ENCODE measurements at regions not wholly inside any gene's neighbourhood (a gene's known extent, or its start where the extent isn't known, plus 50 kb on each side); places are given as distances from the start of the nearest gene placed in this dataset.

DNA sequence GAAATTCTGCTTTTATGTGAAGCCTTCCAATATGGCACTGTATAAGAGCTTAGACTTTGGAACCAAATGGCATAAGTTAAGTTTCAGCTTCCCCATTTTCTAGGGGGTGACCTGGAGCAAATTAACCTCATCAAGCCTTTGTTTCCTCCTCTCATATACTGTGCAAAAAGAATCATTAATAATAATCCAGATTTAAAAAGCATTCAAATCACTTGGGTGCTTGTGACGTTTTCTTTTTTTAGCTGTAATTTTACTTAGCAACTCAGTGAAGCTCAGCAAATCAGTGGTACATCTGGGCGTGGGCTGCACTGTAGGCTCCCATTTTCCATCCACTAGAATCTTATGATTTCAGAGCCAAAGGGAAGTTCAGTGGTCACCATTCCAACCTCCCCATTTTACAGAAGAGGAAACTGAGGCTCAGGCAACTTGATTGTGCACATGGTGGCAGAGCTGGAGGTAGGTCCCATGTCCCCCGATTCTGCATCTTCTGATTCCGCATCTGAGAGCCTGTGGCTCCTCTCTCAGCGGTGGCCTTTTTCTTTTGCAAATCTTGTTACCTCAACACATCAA is 131.2 kb downstream of the SNAPC1 start:
- no peak for DNase-seq (ENCODE audit: low read depth in 2 of 2)

DNA sequence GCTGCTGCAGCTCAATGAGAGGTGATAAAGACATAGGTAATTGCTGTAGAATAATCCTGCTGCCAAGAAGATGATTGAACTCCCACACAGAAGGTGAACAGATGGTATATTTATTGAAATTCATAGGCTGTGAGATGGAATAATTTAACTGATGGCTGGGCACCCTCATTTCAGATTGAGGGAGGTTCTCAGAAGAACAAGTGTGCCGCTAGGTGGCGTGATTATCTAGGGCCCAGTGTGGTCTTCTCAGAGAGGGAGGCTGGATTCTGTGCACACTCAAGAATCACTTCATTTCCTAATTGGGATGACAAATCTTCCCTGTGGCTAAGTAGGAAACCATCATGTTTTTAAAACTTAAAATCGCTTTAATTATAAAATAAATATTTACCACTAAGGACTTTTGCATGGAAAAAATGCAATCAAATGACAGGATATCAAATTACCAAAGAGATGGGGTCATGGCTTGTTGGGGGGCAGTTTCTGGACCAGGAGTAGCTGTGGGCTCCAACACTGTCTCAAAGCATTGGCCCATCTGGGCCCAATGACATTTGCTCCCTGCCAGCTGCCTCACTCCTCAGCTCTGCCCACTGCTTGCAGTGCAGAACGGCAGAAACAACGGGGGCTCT is 132.3 kb downstream of the SNAPC1 start:
- peak; percentile 16 to 24 for DNase-seq (ENCODE audit: low read depth in 2 of 2)

DNA sequence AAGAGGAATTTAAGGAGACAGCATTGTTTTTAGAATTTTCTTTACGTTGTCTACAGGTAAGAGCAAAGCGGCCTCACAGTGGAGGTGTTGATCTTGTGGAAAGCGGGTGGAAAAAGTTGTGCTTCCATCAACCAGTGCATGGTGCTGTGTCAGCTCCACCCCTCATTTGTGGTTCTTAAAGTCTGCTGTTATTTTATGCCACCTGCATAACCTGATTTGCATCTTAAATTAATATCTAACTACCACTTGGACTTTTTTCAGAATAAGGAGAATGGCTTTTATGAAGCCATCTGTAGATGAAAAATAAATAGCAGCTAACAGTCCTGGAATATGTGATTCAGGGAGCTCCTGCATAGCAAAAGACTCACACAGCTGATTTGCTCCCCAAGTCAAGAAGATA is 135.1 kb downstream of the SNAPC1 start:
- no peak for DNase-seq (ENCODE audit: low read depth in 2 of 2)

DNA sequence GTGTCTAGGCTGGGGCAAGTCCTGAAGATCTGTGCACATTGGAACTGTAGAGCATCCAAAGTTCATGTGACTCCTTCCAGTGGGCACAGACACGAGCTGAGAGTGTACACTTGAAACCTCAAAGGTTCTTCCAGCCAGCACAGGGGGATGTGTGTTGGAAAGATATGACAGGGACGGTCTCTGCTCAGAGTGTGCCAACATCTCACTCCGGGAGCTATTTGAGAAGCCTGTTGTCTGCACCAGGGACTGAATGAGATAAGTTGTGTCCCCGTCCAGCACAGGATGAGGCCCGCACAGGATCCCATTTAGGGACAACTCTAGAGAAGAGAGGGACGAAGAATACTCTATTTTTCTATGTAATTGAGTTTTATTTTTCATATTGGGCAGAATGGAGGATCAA is 136.3 kb downstream of the SNAPC1 start:
- no peak for DNase-seq (ENCODE audit: low read depth in 2 of 2)

DNA sequence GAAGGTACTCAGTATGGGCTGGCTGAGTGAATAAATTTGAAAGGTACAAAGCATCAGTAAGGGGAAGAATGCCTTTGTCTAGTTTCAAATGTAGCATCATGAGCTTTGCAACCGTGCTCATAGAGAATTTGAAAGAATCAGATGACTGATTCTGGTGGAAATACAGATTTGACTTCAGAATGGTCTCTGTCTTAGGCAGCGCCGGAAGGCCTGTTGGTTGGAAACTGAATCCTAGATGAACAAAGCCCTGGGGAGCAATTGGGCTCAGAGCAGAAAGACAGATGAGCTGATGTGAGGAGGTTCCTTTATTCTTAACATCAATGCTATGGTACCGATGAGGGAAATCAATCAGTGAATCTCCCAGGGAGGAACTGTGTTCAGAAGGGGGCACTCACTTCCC is 137.3 kb downstream of the SNAPC1 start:
- no peak for DNase-seq (ENCODE audit: low read depth in 2 of 2)

DNA sequence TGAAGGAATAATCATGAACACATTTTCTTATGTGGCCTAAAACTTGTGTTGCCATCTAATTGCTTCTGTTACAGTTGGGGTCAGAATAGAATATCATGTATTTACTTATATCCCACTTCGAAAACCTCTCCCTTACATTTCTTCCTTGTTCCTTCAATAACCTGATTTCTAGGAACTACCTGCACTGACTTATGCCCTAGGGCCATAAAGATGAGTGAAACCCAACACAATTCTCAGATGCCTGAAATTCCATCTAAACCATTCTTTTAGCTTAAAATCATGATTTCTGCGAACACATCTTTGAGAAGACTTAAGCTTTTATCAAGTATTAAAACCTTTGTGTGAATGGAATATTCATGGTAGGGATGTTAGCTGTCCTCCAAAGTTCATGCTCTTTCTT is 142.7 kb downstream of the SNAPC1 start:
- no peak for DNase-seq (ENCODE audit: low read depth in 2 of 2)

DNA sequence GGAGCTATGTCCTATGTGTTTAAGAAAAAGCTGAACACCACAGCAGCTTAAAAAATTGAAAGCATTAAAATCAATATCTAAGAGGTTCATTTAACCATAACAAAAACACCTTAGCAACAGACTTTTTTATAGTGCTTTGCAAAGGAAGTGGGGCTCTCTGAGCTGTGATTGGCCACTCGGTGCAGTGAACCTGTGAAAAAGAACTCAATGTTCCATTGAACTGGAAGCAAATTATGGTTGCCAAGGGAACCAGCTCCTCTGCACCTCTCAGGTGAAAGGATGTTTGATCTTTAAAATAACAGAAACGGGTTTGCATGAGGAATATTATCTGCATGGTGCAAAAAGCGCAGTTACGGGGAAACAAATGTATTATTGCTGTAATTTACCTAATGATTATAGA is 149.4 kb downstream of the SNAPC1 start:
- DNase-seq (ENCODE audit: low read depth in 2 of 2), result no peak

DNA sequence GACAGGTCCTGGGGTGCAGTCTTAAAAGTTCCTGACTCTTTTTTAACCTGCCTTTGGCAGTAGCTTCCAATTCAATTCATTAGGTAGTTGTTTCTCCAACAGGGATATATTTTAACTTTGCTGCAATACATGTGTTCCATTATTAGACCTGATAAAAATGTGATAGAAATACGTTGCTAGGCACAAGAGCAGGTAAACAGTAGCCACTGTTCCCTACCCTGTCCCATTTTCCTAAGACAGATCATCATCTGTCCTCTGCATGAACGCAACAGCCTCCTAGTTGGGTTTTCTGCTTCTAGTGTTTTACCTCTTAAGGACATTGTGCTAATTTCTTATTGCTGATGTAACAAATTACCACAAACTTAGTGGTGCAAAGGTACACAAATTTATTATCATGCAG is 156.8 kb downstream of the SNAPC1 start:
- DNase-seq (ENCODE audit: low read depth in 2 of 2), result no peak

DNA sequence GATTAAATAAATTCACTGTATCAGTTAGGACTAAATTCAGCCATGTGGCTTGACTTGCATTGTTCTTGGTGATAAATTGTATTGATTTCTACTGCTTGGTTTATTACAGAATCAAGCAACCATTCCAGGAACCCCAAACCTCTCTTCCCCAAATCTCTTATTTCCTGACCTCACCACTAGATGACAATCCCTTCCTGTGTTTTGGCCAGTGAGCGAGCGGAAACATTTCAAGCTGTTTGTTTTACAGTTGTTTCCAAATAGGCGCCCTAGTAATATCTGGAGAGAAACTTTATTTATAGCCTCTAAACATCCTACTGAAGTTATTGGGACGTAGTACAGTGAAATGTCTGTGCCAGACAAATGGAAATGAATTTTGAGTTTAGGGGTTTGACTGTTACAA is 161.1 kb downstream of the SNAPC1 start:
- no peak for DNase-seq (ENCODE audit: low read depth in 2 of 2)

DNA sequence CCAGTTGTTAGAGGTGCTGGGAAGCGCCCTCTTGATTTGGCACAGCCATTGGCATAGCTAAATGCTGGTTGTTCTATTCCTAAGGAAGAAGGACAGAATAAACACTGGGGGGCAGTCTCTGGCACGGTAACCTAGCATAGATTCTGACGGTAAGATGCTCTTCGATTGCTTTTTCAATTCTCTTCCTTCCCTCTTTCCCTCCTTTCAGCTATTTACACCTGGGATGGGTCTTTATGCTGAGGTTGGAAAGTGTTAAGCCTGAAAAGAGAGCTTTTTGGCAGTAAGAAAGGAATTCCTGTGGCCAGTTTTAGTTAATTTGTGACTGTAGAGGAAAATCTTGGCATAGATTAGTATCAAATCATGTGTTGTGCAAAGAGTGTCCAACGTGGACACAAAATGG is 162.8 kb downstream of the SNAPC1 start:
- DNase-seq (ENCODE audit: low read depth in 2 of 2), result no peak

DNA sequence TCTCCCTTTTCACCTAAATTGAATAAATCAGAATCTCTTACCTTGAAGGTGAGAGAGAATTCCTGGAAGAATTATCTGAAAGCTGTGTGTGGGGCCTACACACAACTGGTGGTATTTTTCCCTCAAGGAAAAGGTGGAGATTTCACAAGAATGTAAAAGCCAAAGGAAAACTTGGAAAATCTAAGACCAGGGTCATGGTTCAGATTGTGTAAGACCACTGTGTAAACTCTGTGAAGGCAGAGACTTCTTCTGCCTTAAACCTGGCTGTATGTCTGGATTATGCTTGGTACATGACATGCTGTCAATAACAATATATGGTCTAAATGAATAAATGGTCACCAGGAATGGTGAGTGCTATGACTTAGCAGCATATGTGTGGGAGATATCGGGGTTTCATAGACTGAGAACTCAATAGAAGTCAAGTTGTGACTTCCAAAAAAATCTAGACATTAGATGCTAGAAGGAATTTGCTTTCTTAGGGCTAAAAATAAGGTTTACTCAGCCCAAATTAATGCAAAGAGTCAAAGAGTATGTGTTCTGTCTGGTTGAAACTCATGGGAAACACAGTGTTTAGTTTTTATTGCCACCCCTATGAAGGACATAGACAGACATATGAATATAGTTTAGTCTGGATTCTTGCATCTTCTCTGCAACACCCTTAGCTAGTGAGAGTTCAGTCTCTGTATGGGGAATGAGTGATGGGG is 163.7 kb downstream of the SNAPC1 start:
- no peak for DNase-seq (ENCODE audit: low read depth in 2 of 2)

DNA sequence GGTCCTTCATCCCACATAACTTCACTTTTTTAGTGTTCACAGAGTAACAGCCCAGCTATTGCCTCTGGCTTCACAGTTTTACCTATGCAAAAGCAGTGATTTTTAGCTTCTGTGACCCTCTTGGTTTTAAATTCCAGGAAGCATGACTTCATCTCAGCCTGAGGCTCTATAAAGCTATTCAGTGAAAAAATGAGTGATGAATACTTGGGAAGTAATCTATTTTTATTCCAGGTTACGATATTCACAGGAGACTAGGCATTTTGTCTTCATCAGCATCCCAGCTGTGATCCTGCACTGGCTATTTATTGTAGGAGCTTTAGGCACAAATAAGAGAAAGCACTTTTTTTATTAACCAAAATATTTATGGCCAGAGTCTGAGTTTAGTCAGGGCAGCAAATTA is 164.8 kb downstream of the SNAPC1 start:
- DNase-seq (ENCODE audit: low read depth in 2 of 2), result no peak

DNA sequence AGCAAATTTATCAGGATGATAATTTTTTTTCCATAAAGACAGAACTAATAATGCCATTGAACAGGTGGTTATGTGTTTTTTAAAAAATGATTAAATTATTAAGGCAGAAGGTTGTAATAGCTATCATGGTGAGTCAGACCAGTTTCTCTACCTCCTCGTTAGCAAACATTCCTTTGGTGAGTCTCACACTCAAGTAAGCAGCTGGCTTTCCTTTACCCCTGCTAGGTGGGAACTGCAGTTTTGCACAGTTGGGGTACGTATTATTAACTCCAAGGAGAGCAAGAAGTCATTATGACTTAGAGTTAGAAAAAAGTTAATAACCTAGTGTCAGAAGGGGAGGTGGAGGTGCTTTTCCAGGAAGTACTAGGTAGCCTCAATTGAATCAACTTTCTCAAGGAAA is 165.3 kb downstream of the SNAPC1 start:
- no peak for DNase-seq (ENCODE audit: low read depth in 2 of 2)

DNA sequence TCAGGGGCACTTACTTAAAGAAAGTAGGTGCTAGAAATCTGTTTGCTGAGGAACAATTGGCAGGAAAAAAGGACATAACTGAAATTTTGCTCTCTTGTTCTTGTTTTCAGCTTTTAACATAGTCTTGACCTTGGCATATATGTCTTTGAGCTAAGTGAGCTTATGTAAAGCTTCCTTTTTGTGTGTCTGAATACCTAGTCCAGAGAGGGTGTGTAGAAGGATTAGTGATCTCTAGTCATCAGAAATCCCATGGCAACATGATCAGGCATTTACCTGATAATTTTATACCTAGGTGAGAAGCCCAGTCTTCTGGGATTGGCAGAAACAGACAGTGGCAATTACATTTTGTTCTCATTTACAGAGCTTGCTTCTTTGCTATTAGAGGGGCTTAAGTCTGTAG is 166.1 kb downstream of the SNAPC1 start:
- DNase-seq (ENCODE audit: low read depth in 2 of 2), result no peak

DNA sequence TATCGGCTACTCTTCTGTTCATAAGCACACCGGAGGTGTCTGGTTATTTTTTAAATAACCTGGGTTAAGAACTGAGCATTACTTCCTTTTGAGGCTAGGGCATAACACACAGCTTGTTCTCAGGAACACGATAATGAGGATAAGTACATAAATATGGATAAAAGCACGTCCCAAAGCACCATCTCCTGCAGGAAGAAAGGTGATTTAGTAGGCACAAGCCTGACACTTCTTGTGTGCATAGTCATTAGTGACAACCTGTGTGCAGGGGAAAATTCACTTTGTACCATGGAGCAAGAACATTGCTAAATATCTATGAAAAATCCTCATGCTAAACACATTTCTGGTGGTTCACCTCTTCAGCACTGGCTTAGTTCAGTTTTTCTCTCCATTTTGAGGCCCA is 166.5 kb downstream of the SNAPC1 start:
- DNase-seq (ENCODE audit: low read depth in 2 of 2), result no peak

DNA sequence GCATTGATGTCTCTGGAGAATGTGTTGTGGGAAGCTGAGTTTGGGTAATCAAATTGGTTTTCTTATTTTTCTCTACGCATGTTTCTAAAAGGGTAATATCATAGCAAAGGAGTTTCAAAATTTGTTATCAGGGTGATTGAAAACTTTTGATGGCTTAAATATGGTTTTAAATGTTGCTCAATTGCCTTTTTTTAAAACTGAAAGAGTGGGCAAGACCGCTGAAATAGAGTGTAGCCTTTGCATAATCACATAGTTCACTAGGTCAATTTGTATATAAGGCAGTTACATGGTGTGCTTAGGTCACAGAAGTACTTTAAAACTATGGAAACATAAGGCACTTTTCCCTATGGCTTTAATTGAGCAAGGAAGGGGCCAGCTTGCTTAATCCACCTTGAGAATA is 167.4 kb downstream of the SNAPC1 start:
- DNase-seq (ENCODE audit: low read depth in 2 of 2), result no peak

DNA sequence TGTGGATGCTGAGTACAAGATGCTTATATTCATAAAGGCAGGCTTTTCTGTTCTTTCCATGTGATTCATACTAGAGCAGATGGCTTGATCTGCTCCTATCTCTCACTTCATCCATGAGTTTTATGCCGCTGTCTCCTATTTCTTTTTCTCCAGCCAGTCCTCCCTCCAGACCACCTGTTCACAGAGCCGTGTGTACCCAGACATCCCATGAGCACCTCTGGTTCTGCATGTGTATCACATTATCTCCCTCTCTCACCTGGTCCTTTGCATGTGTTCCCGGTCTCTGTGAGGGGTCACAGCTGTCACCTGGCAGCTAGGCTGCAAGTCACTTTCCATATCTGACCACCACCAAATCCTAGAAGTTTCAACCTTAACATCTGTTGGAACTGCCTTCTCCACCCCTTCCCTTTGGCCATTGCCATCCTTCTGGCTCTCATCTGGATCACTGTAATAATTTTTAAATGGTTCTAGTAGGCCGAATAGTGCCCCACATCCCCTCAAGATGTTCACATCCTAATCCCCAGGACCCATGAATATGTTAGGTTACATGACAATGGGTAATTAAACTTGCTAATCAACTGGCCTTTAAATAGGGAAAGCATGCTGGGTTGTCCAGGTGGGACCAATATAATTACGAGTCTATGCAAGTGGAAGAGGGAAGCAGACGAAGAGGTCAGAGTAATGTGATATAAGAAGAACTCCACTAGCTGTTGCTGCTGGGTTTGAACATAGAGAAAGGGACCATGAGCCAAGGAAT is 168.1 kb downstream of the SNAPC1 start:
- DNase-seq (ENCODE audit: low read depth in 2 of 2), result no peak

DNA sequence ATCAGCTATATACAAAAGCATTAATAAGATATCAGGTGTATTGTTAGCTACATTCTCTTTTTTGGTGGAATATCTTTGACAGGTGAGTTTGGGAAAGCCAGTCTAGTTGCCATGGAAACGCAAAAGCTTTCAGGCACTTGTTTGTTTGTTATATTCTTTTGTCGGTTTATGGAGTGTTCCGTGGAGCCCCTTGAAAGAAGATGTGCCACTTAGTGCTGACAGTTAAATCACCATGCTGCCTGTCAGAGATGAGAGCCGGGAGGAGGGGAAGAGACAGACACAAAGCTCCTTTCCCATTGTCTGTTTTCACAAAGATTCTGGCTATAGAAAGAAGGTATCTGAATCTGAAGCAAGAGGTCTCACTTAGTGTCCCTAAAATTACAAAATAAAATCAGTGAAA is 170.8 kb downstream of the SNAPC1 start:
- DNase-seq (ENCODE audit: low read depth in 2 of 2), result no peak

DNA sequence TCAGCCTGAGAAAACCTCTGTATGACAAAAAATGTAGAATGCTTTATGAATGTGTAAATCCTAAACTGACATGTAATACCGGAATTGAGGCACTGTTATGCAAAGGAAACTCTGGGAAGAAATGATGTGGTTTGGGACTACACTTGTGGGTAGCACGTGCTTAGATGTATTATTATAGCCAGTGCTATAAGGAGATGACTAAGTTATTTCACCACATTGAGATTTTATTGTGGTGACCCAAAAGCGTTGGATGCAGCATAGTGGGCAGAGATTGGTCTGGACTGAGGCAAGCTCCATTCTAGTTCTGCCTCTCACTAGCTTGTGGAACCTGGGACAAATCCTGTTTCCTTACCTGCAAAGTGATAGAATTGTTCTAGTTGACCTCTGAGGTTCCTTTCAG is 172.2 kb downstream of the SNAPC1 start:
- DNase-seq (ENCODE audit: low read depth in 2 of 2), result no peak

DNA sequence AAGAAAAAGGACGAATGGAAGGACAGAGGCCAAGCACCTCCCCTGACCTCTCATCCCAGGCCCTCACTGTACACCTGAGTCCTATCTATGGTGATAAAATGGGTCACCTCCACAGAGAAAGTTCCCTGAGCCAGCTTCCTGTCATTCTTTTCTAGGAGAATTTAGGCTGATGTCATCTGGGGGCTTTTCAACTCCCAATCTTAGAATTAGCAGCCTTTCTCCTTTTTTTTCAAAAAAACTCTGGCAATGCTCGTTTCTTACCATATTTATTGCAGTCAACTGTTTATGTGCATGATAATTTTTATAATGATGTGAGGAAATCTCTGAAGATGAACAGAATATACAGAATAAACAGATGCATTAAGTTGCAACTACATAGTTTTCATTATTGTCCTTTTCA is 177.6 kb downstream of the SNAPC1 start:
- no peak for DNase-seq (ENCODE audit: low read depth in 2 of 2)

DNA sequence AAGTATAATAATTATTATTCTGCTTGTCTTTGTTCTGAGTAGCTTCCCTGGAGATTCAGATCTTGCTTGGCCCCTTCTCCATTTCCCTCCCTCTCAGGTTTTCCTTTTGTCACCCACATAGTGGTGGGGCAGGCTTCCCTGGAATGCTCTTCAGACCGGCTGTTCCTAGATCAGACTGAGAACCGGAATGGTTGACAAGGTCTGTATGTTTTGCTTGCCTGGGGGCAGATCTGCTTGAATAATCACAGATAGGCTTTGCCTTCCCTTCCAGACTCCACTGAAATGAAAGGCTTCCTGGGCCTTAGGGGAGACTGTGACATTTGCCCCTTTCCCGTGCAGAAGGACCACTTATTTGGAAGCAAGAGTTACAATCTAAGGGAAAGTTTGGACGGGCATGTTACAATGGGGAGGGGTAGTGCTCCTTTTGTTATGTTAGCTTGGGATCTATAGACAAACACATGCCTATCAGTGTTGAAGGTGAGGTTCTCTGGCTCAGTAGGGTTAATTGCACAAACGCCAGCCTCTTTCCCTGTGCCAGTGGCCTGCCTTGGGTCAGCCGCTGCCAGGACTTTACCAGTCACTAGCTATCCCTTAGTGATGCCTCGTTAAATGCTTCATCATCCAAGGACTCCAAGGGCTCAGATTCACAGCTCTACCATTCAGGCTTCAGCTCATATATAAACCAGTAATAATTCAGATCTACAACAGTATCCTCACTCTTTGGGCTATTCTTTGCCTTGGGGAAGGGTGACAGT is 178.6 kb downstream of the SNAPC1 start:
- no peak for DNase-seq (ENCODE audit: low read depth in 2 of 2)
